WTC11 (cell line): ENCODE measurements at regions not wholly inside any gene's neighbourhood (a gene's known extent, or its start where the extent isn't known, plus 50 kb on each side); places are given as distances from the start of the nearest gene placed in this dataset.
"Not testable (repeated sequence)": the region's sequence is repeated elsewhere in the genome, so short reads cannot be mapped to it uniquely, and the experiment has no call there.

Experiments used
- CBFB ChIP-seq: sonication (generic); formaldehyde crosslinking; IDR thresholded peaks from 2 replicates; pipeline ENCODE4 v1.8.1; 2022; ENCODE audit warnings: mild to moderate bottlenecking, low read depth, missing genetic modification reagents
- ELF4 ChIP-seq: sonication (generic); formaldehyde crosslinking; IDR thresholded peaks from 2 replicates; pipeline ENCODE4 v1.8.1; 2022; ENCODE audit warnings: low read depth, mild to moderate bottlenecking, moderate library complexity, missing genetic modification reagents
- JUN ChIP-seq: sonication (generic); formaldehyde crosslinking; IDR thresholded peaks from 2 replicates; pipeline ENCODE4 v1.8.0; 2023; ENCODE audit warnings: mild to moderate bottlenecking, missing genetic modification reagents
- MYBL2 ChIP-seq: sonication (generic); formaldehyde crosslinking; IDR thresholded peaks from 2 replicates; pipeline ENCODE4 v1.8.1; 2023; ENCODE audit warnings: mild to moderate bottlenecking, moderate library complexity, missing genetic modification reagents
- NR3C1 ChIP-seq: sonication (generic); formaldehyde crosslinking; conservative IDR thresholded peaks from 2 replicates; pipeline ENCODE4 v1.8.1; 2023; ENCODE audit warnings: low read depth, mild to moderate bottlenecking, missing genetic modification reagents
- SMAD4 ChIP-seq: sonication (generic); formaldehyde crosslinking; IDR thresholded peaks from 2 replicates; pipeline ENCODE4 v1.8.0; 2022; ENCODE audit warnings: mild to moderate bottlenecking, missing genetic modification reagents
- SP1 ChIP-seq: sonication (generic); formaldehyde crosslinking; conservative IDR thresholded peaks from 2 replicates; pipeline ENCODE4 v1.8.1; 2022; ENCODE audit warnings: missing genetic modification reagents
- ZNF416 ChIP-seq: fragments of 250-450 bp; sonication (Bioruptor Pico); IDR thresholded peaks from 2 replicates; pipeline ENCODE4 v1.9.0; 2021; ENCODE audit warnings: mild to moderate bottlenecking, inconsistent platforms
- TF ChIP-seq, protein P1 (sequence below): fragments of 200-600 bp; IDR thresholded peaks from 2 replicates; pipeline ENCODE4 v1.8.0; 2022; ENCODE audit warnings: antibody characterized with exemption
- TF ChIP-seq, protein P2 (sequence below): sonication (generic); formaldehyde crosslinking; IDR thresholded peaks from 2 replicates; pipeline ENCODE4 v1.8.0; 2023; ENCODE audit warnings: missing genetic modification reagents
- TF ChIP-seq, protein P3 (sequence below): sonication (generic); formaldehyde crosslinking; IDR thresholded peaks from 2 replicates; pipeline ENCODE4 v1.8.1; 2022; ENCODE audit warnings: low read depth, missing genetic modification reagents, borderline replicate concordance
- TF ChIP-seq, protein P4 (sequence below): sonication (generic); formaldehyde crosslinking; conservative IDR thresholded peaks from 2 replicates; pipeline ENCODE4 v1.8.1; 2022; ENCODE audit warnings: mild to moderate bottlenecking, missing genetic modification reagents
- TF ChIP-seq, protein P5 (sequence below): sonication (generic); formaldehyde crosslinking; IDR thresholded peaks from 2 replicates; pipeline ENCODE4 v1.8.0; 2022; ENCODE audit warnings: mild to moderate bottlenecking, missing genetic modification reagents
- TF ChIP-seq, protein P6 (sequence below): sonication (generic); formaldehyde crosslinking; IDR thresholded peaks from 2 replicates; pipeline ENCODE4 v1.8.1; 2023; ENCODE audit warnings: mild to moderate bottlenecking, missing genetic modification reagents, moderate library complexity

DNA sequence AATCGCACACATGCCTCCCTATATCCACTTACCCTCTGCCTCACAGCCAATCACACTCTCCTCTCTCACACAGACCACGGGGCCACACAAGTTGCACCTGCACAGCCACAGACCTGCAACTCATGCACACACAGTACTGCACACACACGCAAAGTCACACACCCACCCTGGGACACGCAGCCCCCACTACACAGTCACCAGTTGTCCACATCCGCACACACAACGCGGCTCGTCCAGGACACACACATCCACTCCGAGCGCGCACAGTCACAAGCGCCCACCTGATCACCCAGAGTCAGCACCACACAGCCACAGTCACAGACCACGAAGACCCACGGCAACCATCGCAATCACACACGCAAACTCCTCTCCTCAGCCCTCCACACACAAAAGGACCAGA, 387.3 kb downstream of the CNTNAP3B start:
- TF ChIP-seq, protein P1, sequence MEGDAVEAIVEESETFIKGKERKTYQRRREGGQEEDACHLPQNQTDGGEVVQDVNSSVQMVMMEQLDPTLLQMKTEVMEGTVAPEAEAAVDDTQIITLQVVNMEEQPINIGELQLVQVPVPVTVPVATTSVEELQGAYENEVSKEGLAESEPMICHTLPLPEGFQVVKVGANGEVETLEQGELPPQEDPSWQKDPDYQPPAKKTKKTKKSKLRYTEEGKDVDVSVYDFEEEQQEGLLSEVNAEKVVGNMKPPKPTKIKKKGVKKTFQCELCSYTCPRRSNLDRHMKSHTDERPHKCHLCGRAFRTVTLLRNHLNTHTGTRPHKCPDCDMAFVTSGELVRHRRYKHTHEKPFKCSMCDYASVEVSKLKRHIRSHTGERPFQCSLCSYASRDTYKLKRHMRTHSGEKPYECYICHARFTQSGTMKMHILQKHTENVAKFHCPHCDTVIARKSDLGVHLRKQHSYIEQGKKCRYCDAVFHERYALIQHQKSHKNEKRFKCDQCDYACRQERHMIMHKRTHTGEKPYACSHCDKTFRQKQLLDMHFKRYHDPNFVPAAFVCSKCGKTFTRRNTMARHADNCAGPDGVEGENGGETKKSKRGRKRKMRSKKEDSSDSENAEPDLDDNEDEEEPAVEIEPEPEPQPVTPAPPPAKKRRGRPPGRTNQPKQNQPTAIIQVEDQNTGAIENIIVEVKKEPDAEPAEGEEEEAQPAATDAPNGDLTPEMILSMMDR = not testable (repeated sequence)
- TF ChIP-seq ELF4; NR3C1 (CRISPR knock-in tag); SP1 (CRISPR knock-in tag); CBFB (CRISPR knock-in tag); SMAD4 (CRISPR knock-in tag); ZNF416 (CRISPR knock-in tag); JUN (CRISPR knock-in tag); MYBL2 (CRISPR knock-in tag): not testable (repeated sequence)
- TF ChIP-seq, protein P2, sequence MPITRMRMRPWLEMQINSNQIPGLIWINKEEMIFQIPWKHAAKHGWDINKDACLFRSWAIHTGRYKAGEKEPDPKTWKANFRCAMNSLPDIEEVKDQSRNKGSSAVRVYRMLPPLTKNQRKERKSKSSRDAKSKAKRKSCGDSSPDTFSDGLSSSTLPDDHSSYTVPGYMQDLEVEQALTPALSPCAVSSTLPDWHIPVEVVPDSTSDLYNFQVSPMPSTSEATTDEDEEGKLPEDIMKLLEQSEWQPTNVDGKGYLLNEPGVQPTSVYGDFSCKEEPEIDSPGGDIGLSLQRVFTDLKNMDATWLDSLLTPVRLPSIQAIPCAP (CRISPR knock-in tag) = not testable (repeated sequence)
- TF ChIP-seq, protein P3, sequence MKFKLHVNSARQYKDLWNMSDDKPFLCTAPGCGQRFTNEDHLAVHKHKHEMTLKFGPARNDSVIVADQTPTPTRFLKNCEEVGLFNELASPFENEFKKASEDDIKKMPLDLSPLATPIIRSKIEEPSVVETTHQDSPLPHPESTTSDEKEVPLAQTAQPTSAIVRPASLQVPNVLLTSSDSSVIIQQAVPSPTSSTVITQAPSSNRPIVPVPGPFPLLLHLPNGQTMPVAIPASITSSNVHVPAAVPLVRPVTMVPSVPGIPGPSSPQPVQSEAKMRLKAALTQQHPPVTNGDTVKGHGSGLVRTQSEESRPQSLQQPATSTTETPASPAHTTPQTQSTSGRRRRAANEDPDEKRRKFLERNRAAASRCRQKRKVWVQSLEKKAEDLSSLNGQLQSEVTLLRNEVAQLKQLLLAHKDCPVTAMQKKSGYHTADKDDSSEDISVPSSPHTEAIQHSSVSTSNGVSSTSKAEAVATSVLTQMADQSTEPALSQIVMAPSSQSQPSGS = not testable (repeated sequence)
- TF ChIP-seq, protein P4, sequence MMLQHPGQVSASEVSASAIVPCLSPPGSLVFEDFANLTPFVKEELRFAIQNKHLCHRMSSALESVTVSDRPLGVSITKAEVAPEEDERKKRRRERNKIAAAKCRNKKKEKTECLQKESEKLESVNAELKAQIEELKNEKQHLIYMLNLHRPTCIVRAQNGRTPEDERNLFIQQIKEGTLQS (CRISPR knock-in tag) = not testable (repeated sequence)
- TF ChIP-seq, protein P5, sequence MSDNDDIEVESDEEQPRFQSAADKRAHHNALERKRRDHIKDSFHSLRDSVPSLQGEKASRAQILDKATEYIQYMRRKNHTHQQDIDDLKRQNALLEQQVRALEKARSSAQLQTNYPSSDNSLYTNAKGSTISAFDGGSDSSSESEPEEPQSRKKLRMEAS = not testable (repeated sequence)
- TF ChIP-seq, protein P6, sequence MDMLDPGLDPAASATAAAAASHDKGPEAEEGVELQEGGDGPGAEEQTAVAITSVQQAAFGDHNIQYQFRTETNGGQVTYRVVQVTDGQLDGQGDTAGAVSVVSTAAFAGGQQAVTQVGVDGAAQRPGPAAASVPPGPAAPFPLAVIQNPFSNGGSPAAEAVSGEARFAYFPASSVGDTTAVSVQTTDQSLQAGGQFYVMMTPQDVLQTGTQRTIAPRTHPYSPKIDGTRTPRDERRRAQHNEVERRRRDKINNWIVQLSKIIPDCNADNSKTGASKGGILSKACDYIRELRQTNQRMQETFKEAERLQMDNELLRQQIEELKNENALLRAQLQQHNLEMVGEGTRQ = not testable (repeated sequence)
